ENCODE measurements at regions not wholly inside any gene's neighbourhood (a gene's known extent, or its start where the extent isn't known, plus 50 kb on each side); places are given as distances from the start of the nearest gene placed in this dataset.
"Not testable (repeated sequence)": the region's sequence is repeated elsewhere in the genome, so short reads cannot be mapped to it uniquely, and the experiment has no call there.

- no peak for DNase-seq (ENCODE audit: low spot score)
These were observed 232.8 kb upstream of the MCHR2 start for GRCh38 chr6:100226811-100227210.

GRCh38 chr6:100223952-100224351 is 229.9 kb upstream of the MCHR2 start:
- DNase-seq (ENCODE audit: low spot score) = not testable (repeated sequence)

GRCh38 chr6:100220543-100220942 is 226.5 kb upstream of the MCHR2 start:
- no peak for DNase-seq (ENCODE audit: low spot score)

- no peak for DNase-seq (ENCODE audit: low spot score)
These were observed 223.4 kb upstream of the MCHR2 start for GRCh38 chr6:100217225-100218012.

- no peak for DNase-seq (ENCODE audit: low spot score)
These were observed 222.7 kb upstream of the MCHR2 start for GRCh38 chr6:100216760-100217159.

GRCh38 chr6:100212131-100212530 is 218.1 kb upstream of the MCHR2 start:
- DNase-seq (ENCODE audit: low spot score) = no peak

GRCh38 chr6:100210137-100211117 is 216.4 kb upstream of the MCHR2 start:
- no peak for DNase-seq (ENCODE audit: low spot score)

- no peak for DNase-seq (ENCODE audit: low spot score)
These were observed 215.5 kb upstream of the MCHR2 start for GRCh38 chr6:100209323-100210136.

GRCh38 chr6:100203400-100203799 is 209.4 kb upstream of the MCHR2 start:
- no peak for DNase-seq (ENCODE audit: low spot score)

- DNase-seq (ENCODE audit: low spot score) = no peak
These were observed 208.6 kb upstream of the MCHR2 start for GRCh38 chr6:100202417-100203194.

- not testable (repeated sequence) for DNase-seq (ENCODE audit: low spot score)
These were observed 202.4 kb upstream of the MCHR2 start for GRCh38 chr6:100196214-100196982.

GRCh38 chr6:100195244-100195643 is 201.2 kb upstream of the MCHR2 start:
- DNase-seq (ENCODE audit: low spot score) = not testable (repeated sequence)

- no peak for DNase-seq (ENCODE audit: low spot score)
These were observed 200.5 kb upstream of the MCHR2 start for GRCh38 chr6:100194535-100194934.

GRCh38 chr6:100188754-100189153 is 194.7 kb upstream of the MCHR2 start:
- no peak for DNase-seq (ENCODE audit: low spot score)

GRCh38 chr6:100186552-100186951 is 192.5 kb upstream of the MCHR2 start:
- DNase-seq (ENCODE audit: low spot score) = no peak

GRCh38 chr6:100185615-100186014 is 191.6 kb upstream of the MCHR2 start:
- DNase-seq (ENCODE audit: low spot score) = no peak

GRCh38 chr6:100184473-100184872 is 190.4 kb upstream of the MCHR2 start:
- no peak for DNase-seq (ENCODE audit: low spot score)

- DNase-seq (ENCODE audit: low spot score) = no peak
These were observed 188.3 kb upstream of the MCHR2 start for GRCh38 chr6:100182313-100182712.

GRCh38 chr6:100181309-100181708 is 187.3 kb upstream of the MCHR2 start:
- DNase-seq (ENCODE audit: low spot score) = no peak

- no peak for DNase-seq (ENCODE audit: low spot score)
These were observed 185.6 kb upstream of the MCHR2 start for GRCh38 chr6:100179576-100179975.

Measured in iPS-NIHi11 (cell line).